ENCODE measurements at regions not wholly inside any gene's neighbourhood (a gene's known extent, or its start where the extent isn't known, plus 50 kb on each side); places are given as distances from the start of the nearest gene placed in this dataset.

DNA sequence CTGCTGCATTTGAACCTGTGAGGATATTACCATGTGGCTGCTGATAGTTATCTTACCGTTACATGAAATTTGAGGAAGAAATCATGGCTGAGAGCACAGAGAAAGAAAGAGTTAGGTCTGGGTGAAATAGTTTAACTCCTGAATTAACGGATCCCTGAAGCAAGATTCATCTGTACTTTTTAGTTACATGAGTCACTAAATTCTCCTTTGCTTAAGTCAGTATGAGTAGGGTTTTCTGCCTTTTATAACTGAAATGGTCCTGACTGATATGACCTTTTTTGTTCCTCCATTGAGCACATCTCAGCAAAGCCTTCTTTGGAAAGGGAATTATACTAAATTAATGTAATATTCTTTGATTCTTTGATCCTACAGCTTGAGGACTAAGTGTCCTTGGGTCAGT is 333.3 kb upstream of the ZFP64 start:
- Histone ChIP-seq H3K9me3 (ENCODE audit: low read length) (no peaks in the 10 kb centered on the region), H3K4me3 (ENCODE audit: low read depth in 1 of 2, low read length in 2 of 2) (no peak overlapping the region), H3K36me3 (ENCODE audit: insufficient read depth, low read length) (no peaks in the 10 kb centered on the region), H3K27ac (ENCODE audit: low read depth, low read length) (no peak overlapping the region), H3K27me3 (ENCODE audit: control insufficient read depth in 1 of 2, insufficient read depth in 2 of 2, low read length in 2 of 2) (no peaks in the 10 kb centered on the region), H3K9ac (ENCODE audit: low read length) (no peak overlapping the region), H3K4me1 (ENCODE audit: insufficient read depth, low read length) (no peaks in the 10 kb centered on the region)

DNA sequence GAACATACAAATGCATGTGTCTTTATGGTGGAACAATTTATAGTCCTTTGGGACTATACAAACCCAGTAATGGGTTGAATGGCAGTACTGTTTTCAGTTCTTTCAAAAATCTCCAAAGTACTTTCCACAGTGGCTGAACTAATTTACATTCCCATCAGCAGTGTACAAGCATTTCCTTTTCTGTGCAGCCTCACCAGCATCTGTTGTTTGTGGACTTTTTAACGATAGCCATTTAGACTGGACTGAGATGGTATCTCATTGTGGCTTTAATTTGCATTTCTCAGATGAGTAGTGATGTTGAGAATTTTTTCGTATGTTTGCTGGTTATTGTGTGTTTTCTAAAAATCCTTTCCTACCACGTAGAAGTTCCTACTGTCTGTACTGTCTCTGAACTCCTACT is 327.2 kb upstream of the ZFP64 start:
- Histone ChIP-seq H3K27ac (ENCODE audit: low read depth, low read length) (no peak overlapping the region), H3K27me3 (ENCODE audit: control insufficient read depth in 1 of 2, insufficient read depth in 2 of 2, low read length in 2 of 2) (no peaks in the 10 kb centered on the region), H3K9ac (ENCODE audit: low read length) (no peak overlapping the region), H3K4me1 (ENCODE audit: insufficient read depth, low read length) (no peaks in the 10 kb centered on the region), H3K9me3 (ENCODE audit: low read length) (no peaks in the 10 kb centered on the region), H3K36me3 (ENCODE audit: insufficient read depth, low read length) (no peaks in the 10 kb centered on the region), H3K4me3 (ENCODE audit: low read depth in 1 of 2, low read length in 2 of 2) (no peak overlapping the region)

DNA sequence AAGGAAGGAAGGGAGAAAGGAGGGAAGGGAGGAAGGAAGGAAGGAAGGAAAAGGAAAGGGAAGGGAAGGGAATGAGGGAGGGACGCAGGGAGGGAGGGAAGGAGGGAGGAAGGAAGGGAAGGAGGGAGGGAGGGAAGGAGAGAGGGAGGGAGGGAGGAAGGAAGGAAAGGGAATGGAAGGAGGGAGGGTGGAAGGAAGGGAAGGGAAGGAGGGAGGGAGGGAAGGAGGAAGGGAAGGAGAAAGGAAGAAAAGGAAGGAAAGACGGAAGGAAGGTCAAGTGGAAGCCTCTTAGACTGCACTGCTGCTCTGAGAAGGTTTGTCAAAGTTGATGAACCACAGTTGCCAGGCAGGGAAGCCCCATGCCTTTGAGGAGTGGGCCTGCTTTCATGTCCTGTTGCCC is 324.3 kb upstream of the ZFP64 start:
- Histone ChIP-seq H3K9me3 (ENCODE audit: low read length) (no peaks in the 10 kb centered on the region), H3K4me3 (ENCODE audit: low read depth in 1 of 2, low read length in 2 of 2) (no peak overlapping the region), H3K4me1 (ENCODE audit: insufficient read depth, low read length) (no peaks in the 10 kb centered on the region), H3K27me3 (ENCODE audit: control insufficient read depth in 1 of 2, insufficient read depth in 2 of 2, low read length in 2 of 2) (no peaks in the 10 kb centered on the region), H3K27ac (ENCODE audit: low read depth, low read length) (no peak overlapping the region), H3K9ac (ENCODE audit: low read length) (no peak overlapping the region), H3K36me3 (ENCODE audit: insufficient read depth, low read length) (no peaks in the 10 kb centered on the region)

DNA sequence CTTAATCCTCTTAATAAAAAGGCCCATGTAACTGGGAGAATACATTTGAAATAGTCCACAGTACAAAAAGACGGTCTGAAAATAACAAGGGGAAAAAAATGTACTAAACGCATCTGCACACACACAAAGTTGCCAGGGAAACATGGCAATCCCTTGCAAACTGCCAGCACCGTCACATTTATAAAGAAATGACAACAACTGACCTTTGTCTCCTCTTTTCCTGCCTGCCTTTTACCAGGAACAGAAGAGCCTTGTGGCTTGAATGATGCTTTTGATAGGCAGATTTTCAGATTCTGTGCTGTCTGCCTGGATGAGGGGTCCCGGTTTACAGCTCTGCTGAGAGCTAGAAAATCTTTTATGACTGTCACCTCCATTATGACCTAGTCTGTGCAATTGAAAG is 308.6 kb upstream of the ZFP64 start:
- H3K27me3 ChIP-seq (ENCODE audit: control insufficient read depth in 1 of 2, insufficient read depth in 2 of 2, low read length in 2 of 2): no peaks in the 10 kb centered on the region
- no peaks in the 10 kb centered on the region for H3K9me3 ChIP-seq (ENCODE audit: low read length)
- no peaks in the 10 kb centered on the region for H3K4me1 ChIP-seq (ENCODE audit: insufficient read depth, low read length)
- H3K9ac ChIP-seq (ENCODE audit: low read length): no peak overlapping the region
- H3K36me3 ChIP-seq (ENCODE audit: insufficient read depth, low read length): no peaks in the 10 kb centered on the region
- no peak overlapping the region for H3K27ac ChIP-seq (ENCODE audit: low read depth, low read length)
- no peak overlapping the region for H3K4me3 ChIP-seq (ENCODE audit: low read depth in 1 of 2, low read length in 2 of 2)

DNA sequence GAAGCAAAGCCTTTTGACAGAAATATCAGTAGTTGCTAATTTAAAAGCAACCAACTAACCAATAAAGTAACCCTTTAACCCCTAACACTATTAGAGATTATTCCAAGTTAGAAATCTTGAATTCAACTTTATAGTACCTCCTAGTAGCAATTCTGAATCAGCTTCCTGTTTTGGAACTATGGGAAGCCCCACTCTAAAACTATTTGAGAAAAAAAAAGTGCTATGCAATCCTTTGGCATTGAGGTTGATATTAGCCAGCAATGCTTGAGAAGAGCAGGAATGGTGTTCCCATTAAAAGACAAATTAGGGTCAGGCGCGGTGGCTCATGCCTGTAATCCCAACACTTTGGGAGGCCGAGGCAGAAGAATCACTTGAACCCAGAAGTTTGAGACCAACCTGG is 306.2 kb upstream of the ZFP64 start:
- H3K9ac ChIP-seq (ENCODE audit: low read length): no peak overlapping the region
- peaks cover 4% of the 10 kb centered on the region for H3K4me1 ChIP-seq (ENCODE audit: insufficient read depth, low read length)
- no peaks in the 10 kb centered on the region for H3K36me3 ChIP-seq (ENCODE audit: insufficient read depth, low read length)
- H3K27me3 ChIP-seq (ENCODE audit: control insufficient read depth in 1 of 2, insufficient read depth in 2 of 2, low read length in 2 of 2): no peaks in the 10 kb centered on the region
- no peaks in the 10 kb centered on the region for H3K9me3 ChIP-seq (ENCODE audit: low read length)
- no peak overlapping the region for H3K27ac ChIP-seq (ENCODE audit: low read depth, low read length)
- no peak overlapping the region for H3K4me3 ChIP-seq (ENCODE audit: low read depth in 1 of 2, low read length in 2 of 2)

DNA sequence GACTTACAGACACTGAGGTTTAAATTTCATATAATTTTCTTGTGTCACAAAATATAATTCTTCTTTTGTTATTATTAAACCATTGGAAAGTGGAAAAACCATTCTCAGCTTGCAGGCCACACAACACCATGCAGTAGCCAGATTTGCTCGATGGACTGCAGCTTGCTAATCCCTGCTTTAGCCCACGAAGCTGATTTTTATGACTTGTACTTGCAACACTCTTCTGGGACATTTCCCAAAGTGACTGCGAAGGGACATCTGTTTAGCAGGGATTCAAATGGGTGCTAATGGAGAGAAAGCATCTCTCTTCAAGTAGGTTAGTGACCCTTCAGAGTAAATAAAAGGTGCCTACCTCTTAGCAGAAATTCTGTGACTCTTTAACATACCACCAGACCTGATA is 304.6 kb upstream of the ZFP64 start:
- Histone ChIP-seq H3K9ac (ENCODE audit: low read length) (no peak overlapping the region), H3K9me3 (ENCODE audit: low read length) (no peaks in the 10 kb centered on the region), H3K4me3 (ENCODE audit: low read depth in 1 of 2, low read length in 2 of 2) (no peak overlapping the region), H3K27me3 (ENCODE audit: control insufficient read depth in 1 of 2, insufficient read depth in 2 of 2, low read length in 2 of 2) (no peaks in the 10 kb centered on the region), H3K36me3 (ENCODE audit: insufficient read depth, low read length) (no peaks in the 10 kb centered on the region), H3K4me1 (ENCODE audit: insufficient read depth, low read length) (peaks cover 6% of the 10 kb centered on the region), H3K27ac (ENCODE audit: low read depth, low read length) (no peak overlapping the region)

DNA sequence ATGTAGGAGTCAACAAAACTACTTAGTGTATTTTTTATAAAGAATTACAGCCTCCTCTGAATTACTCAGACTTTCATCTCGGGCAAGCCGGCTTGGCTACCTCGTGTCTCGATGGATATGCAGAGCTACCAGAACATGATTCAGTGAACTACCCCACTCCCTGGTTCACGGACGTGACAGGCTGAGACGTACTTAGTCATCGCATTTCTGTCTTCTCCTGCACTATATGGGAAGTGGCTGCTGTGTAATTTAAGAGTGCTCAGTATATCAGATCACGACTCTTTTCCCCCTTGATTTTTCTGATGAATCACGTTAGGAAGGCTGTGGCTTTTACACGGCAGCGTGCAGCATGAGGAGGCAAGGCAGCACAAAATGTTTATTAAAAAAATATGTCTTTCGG is 302.7 kb upstream of the ZFP64 start:
- no peaks in the 10 kb centered on the region for H3K9me3 ChIP-seq (ENCODE audit: low read length)
- H3K4me1 ChIP-seq (ENCODE audit: insufficient read depth, low read length): peaks cover 6% of the 10 kb centered on the region
- no peak overlapping the region for H3K9ac ChIP-seq (ENCODE audit: low read length)
- no peak overlapping the region for H3K4me3 ChIP-seq (ENCODE audit: low read depth in 1 of 2, low read length in 2 of 2)
- no peaks in the 10 kb centered on the region for H3K36me3 ChIP-seq (ENCODE audit: insufficient read depth, low read length)
- no peaks in the 10 kb centered on the region for H3K27me3 ChIP-seq (ENCODE audit: control insufficient read depth in 1 of 2, insufficient read depth in 2 of 2, low read length in 2 of 2)
- no peak overlapping the region for H3K27ac ChIP-seq (ENCODE audit: low read depth, low read length)

DNA sequence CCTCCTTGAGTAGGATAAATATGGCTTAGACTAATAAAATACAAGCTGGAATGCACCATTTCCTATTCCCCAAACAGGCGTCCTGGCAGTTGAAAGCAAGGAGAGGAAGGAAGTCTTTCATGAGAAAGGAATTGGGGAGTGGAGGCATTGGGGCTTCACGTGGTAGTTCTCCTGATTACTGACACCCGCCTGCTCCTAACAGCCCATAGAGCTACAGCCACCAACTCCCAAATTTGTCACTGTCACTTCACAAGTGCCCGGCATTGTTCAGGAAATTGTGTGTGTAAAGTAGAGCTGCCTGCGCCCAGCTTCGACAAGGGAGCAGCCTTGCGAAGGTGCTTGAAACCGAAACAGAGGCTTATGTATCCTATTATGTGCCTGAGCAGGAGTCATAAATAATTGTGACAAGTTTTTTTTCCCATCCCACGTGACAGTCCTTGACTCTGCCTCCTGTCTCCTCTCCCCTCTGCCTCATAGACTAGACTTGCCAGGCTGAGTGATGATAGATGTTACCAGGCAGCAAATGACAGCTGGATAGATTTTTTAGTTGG is 301.7 kb upstream of the ZFP64 start:
- H3K4me1 ChIP-seq (ENCODE audit: insufficient read depth, low read length): peaks cover 6% of the 10 kb centered on the region
- no peaks in the 10 kb centered on the region for H3K36me3 ChIP-seq (ENCODE audit: insufficient read depth, low read length)
- no peak overlapping the region for H3K27ac ChIP-seq (ENCODE audit: low read depth, low read length)
- H3K9ac ChIP-seq (ENCODE audit: low read length): no peak overlapping the region
- no peaks in the 10 kb centered on the region for H3K9me3 ChIP-seq (ENCODE audit: low read length)
- peak overlapping the region in 1 of 2 donors; percentile 29 for H3K4me3 ChIP-seq (ENCODE audit: low read depth in 1 of 2, low read length in 2 of 2)
- no peaks in the 10 kb centered on the region for H3K27me3 ChIP-seq (ENCODE audit: control insufficient read depth in 1 of 2, insufficient read depth in 2 of 2, low read length in 2 of 2)

DNA sequence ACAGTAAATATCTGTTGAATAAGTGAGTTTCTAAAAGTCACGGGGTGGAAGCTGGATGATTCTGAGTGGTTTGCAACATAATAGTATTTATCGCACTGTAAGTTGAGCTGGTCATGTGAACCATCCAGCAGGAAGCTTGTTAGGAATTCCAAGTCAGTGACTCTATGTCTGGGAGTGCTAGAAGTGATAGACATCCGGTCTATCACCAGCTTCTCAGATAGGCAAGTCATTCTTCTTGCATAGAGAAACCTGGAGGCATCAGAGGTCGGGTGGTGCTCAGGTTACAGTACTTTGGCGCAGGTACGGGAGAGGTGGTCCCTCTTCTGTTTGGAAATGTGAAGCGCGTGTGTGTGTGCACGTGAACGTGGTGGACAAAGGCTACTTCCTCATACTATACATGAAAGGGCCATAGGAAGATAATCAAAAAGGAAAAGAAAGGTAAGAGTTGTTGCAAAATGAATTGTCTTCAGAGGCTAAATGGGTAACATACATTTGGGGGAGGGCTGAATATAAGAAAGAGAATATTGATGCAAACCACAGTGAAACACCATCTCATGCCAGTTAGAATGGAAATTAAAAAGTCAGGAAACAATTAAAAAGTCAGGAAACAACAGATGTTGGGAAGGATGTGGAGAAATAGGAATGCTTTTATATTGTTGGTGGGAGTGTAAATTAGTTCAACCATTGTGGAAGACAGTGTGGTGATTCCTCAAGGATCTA is 299.3 kb upstream of the ZFP64 start:
- no peak overlapping the region for H3K4me3 ChIP-seq (ENCODE audit: low read depth in 1 of 2, low read length in 2 of 2)
- no peak overlapping the region for H3K27ac ChIP-seq (ENCODE audit: low read depth, low read length)
- H3K9me3 ChIP-seq (ENCODE audit: low read length): no peaks in the 10 kb centered on the region
- H3K36me3 ChIP-seq (ENCODE audit: insufficient read depth, low read length): no peaks in the 10 kb centered on the region
- H3K9ac ChIP-seq (ENCODE audit: low read length): no peak overlapping the region
- H3K27me3 ChIP-seq (ENCODE audit: control insufficient read depth in 1 of 2, insufficient read depth in 2 of 2, low read length in 2 of 2): no peaks in the 10 kb centered on the region
- peaks cover 6% of the 10 kb centered on the region for H3K4me1 ChIP-seq (ENCODE audit: insufficient read depth, low read length)

DNA sequence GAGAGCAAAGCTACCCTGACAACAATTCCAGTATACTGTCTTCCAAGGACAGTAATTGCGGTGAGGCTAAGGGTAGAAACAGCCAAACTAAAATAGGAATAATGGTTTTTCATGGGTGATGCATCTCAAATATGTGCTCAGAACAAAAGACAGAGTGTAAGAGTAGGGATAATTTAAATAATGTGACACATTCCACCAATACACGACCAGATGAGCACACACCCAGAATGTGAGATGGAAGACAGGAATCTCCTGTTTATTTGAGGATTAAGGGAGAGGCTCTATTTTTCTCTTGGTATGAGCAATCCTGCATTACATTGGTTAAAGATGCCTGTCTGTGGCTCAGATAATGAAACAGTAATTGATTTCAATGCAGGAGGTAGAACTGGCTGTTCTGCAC is 292.9 kb upstream of the ZFP64 start:
- H3K9me3 ChIP-seq (ENCODE audit: low read length): no peaks in the 10 kb centered on the region
- no peaks in the 10 kb centered on the region for H3K36me3 ChIP-seq (ENCODE audit: insufficient read depth, low read length)
- H3K9ac ChIP-seq (ENCODE audit: low read length): no peak overlapping the region
- no peaks in the 10 kb centered on the region for H3K4me1 ChIP-seq (ENCODE audit: insufficient read depth, low read length)
- H3K4me3 ChIP-seq (ENCODE audit: low read depth in 1 of 2, low read length in 2 of 2): no peak overlapping the region
- H3K27ac ChIP-seq (ENCODE audit: low read depth, low read length): no peak overlapping the region
- no peaks in the 10 kb centered on the region for H3K27me3 ChIP-seq (ENCODE audit: control insufficient read depth in 1 of 2, insufficient read depth in 2 of 2, low read length in 2 of 2)

DNA sequence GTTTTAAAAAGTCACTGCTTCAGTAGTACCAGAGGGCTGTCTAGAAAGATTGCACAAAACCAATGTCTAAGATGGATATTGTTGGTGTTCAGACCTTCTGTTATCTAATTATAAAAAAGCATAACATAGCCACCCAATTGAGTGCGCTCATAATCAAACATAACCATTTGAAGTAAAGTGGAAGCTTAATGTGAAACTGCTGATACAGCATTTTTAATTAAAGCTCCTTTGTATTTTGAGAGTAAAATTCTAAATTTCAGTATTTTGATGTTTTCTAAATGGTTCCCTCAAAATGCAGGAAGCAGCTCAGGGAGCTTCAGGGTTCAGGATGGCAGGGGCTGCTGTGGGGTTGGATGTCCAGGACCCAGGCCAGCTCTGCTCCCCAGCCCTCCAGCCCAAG is 291.8 kb upstream of the ZFP64 start:
- H3K4me1 ChIP-seq (ENCODE audit: insufficient read depth, low read length): no peaks in the 10 kb centered on the region
- H3K27ac ChIP-seq (ENCODE audit: low read depth, low read length): no peak overlapping the region
- no peak overlapping the region for H3K9ac ChIP-seq (ENCODE audit: low read length)
- H3K27me3 ChIP-seq (ENCODE audit: control insufficient read depth in 1 of 2, insufficient read depth in 2 of 2, low read length in 2 of 2): no peaks in the 10 kb centered on the region
- no peak overlapping the region for H3K4me3 ChIP-seq (ENCODE audit: low read depth in 1 of 2, low read length in 2 of 2)
- H3K36me3 ChIP-seq (ENCODE audit: insufficient read depth, low read length): no peaks in the 10 kb centered on the region
- no peaks in the 10 kb centered on the region for H3K9me3 ChIP-seq (ENCODE audit: low read length)

DNA sequence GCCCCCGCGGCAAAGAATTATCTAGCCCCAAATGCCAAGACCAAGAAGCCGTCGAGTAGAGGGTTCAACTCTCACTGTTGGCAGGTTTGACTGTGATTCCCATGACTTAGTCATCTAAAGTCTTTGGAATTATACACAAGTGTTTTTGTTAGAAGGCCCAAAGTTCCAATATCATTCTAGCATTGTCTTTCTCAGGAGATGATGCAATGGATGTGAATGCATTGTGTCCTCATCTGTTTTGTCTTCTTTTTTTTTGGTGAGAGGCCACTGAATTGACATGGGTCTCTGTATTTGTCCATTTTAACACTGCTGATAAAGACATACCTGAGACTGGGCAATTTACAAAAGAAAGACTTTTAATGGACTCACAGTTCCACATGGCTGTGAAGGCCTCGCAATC is 290.5 kb upstream of the ZFP64 start:
- no peaks in the 10 kb centered on the region for H3K9me3 ChIP-seq (ENCODE audit: low read length)
- H3K27me3 ChIP-seq (ENCODE audit: control insufficient read depth in 1 of 2, insufficient read depth in 2 of 2, low read length in 2 of 2): no peaks in the 10 kb centered on the region
- no peaks in the 10 kb centered on the region for H3K36me3 ChIP-seq (ENCODE audit: insufficient read depth, low read length)
- no peak overlapping the region for H3K27ac ChIP-seq (ENCODE audit: low read depth, low read length)
- no peak overlapping the region for H3K4me3 ChIP-seq (ENCODE audit: low read depth in 1 of 2, low read length in 2 of 2)
- H3K9ac ChIP-seq (ENCODE audit: low read length): no peak overlapping the region
- H3K4me1 ChIP-seq (ENCODE audit: insufficient read depth, low read length): no peaks in the 10 kb centered on the region
